Esophagus muscularis mucosa (tissue), 3 donors: ENCODE measurements at regions not wholly inside any gene's neighbourhood (a gene's known extent, or its start where the extent isn't known, plus 50 kb on each side); places are given as distances from the start of the nearest gene placed in this dataset.

Experiments used
- EP300 ChIP-seq: sonication (generic); formaldehyde crosslinking; IDR thresholded peaks from one replicate; pipeline ENCODE4 v1.6.1; 2017; ENCODE audit warnings: antibody characterized with exemption
- POLR2A ChIP-seq: fragments of 450-650 bp; IDR thresholded peaks from one replicate; pipeline ENCODE4 v1.6.1; 2017; ENCODE audit warnings: antibody characterized with exemption, moderate library complexity, mild to moderate bottlenecking, low read depth
- POLR2AphosphoS5 ChIP-seq, 2 donors: sonication (generic); formaldehyde crosslinking; IDR thresholded peaks; one replicate each; pipeline ENCODE4 v1.6.1; 2017; ENCODE audit warnings: antibody characterized with exemption in 2 of 2

DNA sequence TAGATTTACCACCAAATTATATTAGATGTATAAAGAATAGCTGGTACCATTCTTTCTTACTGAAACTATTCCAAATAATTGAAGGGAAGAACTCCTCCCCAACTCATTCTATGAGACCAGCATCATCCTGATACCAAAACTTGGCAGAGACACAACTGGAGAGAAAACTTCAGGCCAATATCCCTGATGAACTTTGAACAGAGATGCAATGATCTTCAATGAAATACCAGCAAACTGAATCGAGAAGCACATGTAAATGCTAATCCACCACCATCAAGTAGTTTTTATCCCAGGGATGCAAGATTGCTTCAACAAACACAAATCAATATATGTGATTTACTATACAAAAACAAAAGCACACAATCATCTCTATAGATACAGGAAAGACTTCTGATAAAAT lies 329.8 kb downstream of the RDH14 start:
- no peak for TF ChIP-seq POLR2A
- TF ChIP-seq EP300: no peak
- TF ChIP-seq POLR2AphosphoS5 (IDR thresholded peaks at IDR 0.05): no peak
